Endodermal cell (in vitro differentiated cells): ENCODE measurements at regions not wholly inside any gene's neighbourhood (a gene's known extent, or its start where the extent isn't known, plus 50 kb on each side); places are given as distances from the start of the nearest gene placed in this dataset.
A peak's percentile ranks its signal among the peaks of the same experiment; 100 is the strongest.

ENCODE experiments used
- DNase-seq: peaks from one replicate; pipeline ENCODE4 v3.0.0-alpha.2; 2017
- H3K27ac ChIP-seq: 2 replicates; pipeline ENCODE4 v1.5.1; 2013; ENCODE audit warnings: mild to moderate bottlenecking, low read depth, low read length, moderate library complexity
- H3K27me3 ChIP-seq: 2 replicates; pipeline ENCODE4 v1.6.1; 2013; ENCODE audit warnings: mild to moderate bottlenecking, low read length, moderate library complexity; ENCODE audit not compliant: insufficient read depth, control insufficient read depth, poor library complexity, severe bottlenecking
- H3K36me3 ChIP-seq: 2 replicates; pipeline ENCODE4 v1.7.0; 2013; ENCODE audit warnings: mild to moderate bottlenecking, low read length, moderate library complexity; ENCODE audit not compliant: control insufficient read depth, insufficient read depth
- H3K4me1 ChIP-seq: one replicate; pipeline ENCODE4 v1.7.0; 2013; ENCODE audit warnings: low read length; ENCODE audit not compliant: control insufficient read depth, insufficient read depth
- H3K4me3 ChIP-seq: 2 replicates; pipeline ENCODE4 v1.5.1; 2013; ENCODE audit warnings: mild to moderate bottlenecking, low read length, moderate library complexity
- H3K9ac ChIP-seq: 2 replicates; pipeline ENCODE4 v1.6.1; 2013; ENCODE audit warnings: mild to moderate bottlenecking, low read length, moderate library complexity; ENCODE audit not compliant: poor library complexity, severe bottlenecking; ENCODE audit errors: extremely low read depth
- H3K9me3 ChIP-seq: 2 replicates; pipeline ENCODE4 v1.6.1; 2013; ENCODE audit warnings: mild to moderate bottlenecking, low read length, moderate library complexity; ENCODE audit not compliant: control insufficient read depth
- H3K27ac Mint-ChIP-seq: 2 replicates; pipeline ENCODE4 v1.8.0; 2020; ENCODE audit warnings: mixed read lengths
- H3K27me3 Mint-ChIP-seq: 2 replicates; pipeline ENCODE4 v1.8.0; 2021; ENCODE audit warnings: mild to moderate bottlenecking, mixed read lengths; ENCODE audit not compliant: insufficient read depth
- H3K36me3 Mint-ChIP-seq: 2 replicates; pipeline ENCODE4 v1.8.0; 2020; ENCODE audit warnings: low read depth, mixed read lengths
- H3K4me1 Mint-ChIP-seq: 2 replicates; pipeline ENCODE4 v1.8.0; 2020; ENCODE audit warnings: mixed read lengths
- H3K4me3 Mint-ChIP-seq: 2 replicates; pipeline ENCODE4 v1.8.0; 2020; ENCODE audit warnings: mild to moderate bottlenecking, moderate library complexity, mixed read lengths
- H3K9me3 Mint-ChIP-seq: 2 replicates; pipeline ENCODE4 v1.8.0; 2020; ENCODE audit warnings: mild to moderate bottlenecking, mixed read lengths
- WGBS, 2 experiments: methylation state at CpG; one replicate each; pipeline versions ENCODE4 v1.1.5 to v1.1.7; 2013; ENCODE audit warnings: missing lambda C conversion rate in 2 of 2, mixed read lengths in 1 of 2; ENCODE audit not compliant: insufficient coverage in 1 of 2, insufficient read length in 1 of 2; 5-methylcytosine and 5-hydroxymethylcytosine counted together
- TF ChIP-seq, protein P1 (sequence below): fragments of 200-600 bp; sonication (generic); conservative IDR thresholded peaks from 2 replicates; pipeline ENCODE4 v1.5.0; 2021; ENCODE audit warnings: antibody characterized with exemption, mild to moderate bottlenecking

DNA sequence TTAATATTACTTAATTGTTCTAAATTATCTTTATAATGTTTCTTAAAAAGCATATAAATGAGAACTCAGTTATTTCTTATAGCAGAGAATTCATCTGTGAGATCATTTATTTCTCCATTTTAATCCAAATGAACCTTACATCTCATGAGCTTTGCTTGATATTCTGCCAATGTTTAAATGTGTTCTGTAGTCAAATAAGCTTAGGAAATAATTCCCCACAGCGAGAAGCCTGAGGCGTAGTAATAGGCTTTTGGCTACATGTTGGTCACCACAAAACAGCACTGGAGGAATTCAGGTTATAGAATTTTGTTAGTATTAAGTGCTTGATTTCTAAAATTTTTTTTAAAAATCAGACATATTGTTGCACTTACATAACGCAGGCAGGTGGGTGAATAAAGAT is 585.3 kb upstream of the RORB start:
- H3K4me1 ChIP-seq = no peaks in the 10 kb centered on the region
- TF ChIP-seq, protein P1, sequence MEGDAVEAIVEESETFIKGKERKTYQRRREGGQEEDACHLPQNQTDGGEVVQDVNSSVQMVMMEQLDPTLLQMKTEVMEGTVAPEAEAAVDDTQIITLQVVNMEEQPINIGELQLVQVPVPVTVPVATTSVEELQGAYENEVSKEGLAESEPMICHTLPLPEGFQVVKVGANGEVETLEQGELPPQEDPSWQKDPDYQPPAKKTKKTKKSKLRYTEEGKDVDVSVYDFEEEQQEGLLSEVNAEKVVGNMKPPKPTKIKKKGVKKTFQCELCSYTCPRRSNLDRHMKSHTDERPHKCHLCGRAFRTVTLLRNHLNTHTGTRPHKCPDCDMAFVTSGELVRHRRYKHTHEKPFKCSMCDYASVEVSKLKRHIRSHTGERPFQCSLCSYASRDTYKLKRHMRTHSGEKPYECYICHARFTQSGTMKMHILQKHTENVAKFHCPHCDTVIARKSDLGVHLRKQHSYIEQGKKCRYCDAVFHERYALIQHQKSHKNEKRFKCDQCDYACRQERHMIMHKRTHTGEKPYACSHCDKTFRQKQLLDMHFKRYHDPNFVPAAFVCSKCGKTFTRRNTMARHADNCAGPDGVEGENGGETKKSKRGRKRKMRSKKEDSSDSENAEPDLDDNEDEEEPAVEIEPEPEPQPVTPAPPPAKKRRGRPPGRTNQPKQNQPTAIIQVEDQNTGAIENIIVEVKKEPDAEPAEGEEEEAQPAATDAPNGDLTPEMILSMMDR = no peak
- Mint-ChIP-seq H3K9me3 (no peaks in the 10 kb centered on the region), H3K4me3 (no peak overlapping the region), H3K27me3 (no peaks in the 10 kb centered on the region), H3K27ac (no peak overlapping the region), H3K4me1 (peaks cover 2% of the 10 kb centered on the region), H3K36me3 (no peaks in the 10 kb centered on the region)
- H3K27me3 ChIP-seq = no peaks in the 10 kb centered on the region
- DNase-seq = no peak
- no peaks in the 10 kb centered on the region for H3K36me3 ChIP-seq
- no peak overlapping the region for H3K27ac ChIP-seq
- WGBS, 2 experiments = 92 to 93% methylated on average over 2 of the region's 3 CpGs
- H3K4me3 ChIP-seq = no peak overlapping the region
- H3K9ac ChIP-seq = no peak overlapping the region
- H3K9me3 ChIP-seq = no peaks in the 10 kb centered on the region

DNA sequence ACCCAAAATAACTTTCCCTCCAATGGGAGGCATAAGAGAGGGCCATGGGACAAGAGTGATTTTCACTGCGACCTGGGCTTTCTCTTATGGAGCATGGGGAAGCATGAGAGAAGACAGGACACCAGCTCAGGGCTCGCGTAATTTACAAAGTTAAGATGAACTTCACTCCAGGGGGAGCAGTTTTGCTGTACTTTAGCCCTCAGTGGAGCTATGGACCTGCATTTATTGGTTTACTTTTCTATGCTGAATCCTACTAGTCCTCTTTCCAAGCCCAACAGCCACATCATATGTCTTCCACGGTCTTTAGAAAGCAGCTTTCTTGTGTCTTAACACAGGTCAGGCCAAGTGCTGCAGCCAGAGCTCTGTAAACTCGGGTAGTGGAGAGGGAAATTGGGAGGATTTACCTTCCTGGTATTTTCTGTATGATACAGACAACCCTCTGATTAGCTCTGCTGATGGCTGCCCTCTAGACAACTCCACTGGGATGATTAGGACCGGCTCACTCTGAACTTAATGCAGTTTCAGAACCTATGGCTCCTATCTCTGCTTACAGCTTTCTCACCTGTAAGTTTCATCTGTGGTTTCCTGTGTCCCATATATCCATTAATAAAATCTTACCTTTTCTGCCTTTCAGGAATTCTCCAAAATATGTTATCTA is 581.0 kb upstream of the RORB start:
- H3K9me3 ChIP-seq = no peaks in the 10 kb centered on the region
- no peaks in the 10 kb centered on the region for H3K27me3 ChIP-seq
- Mint-ChIP-seq H3K27me3 (no peaks in the 10 kb centered on the region), H3K9me3 (no peaks in the 10 kb centered on the region), H3K36me3 (no peaks in the 10 kb centered on the region), H3K27ac (no peak overlapping the region), H3K4me1 (peaks cover 2% of the 10 kb centered on the region), H3K4me3 (no peak overlapping the region)
- no peak overlapping the region for H3K4me3 ChIP-seq
- H3K27ac ChIP-seq = no peak overlapping the region
- DNase-seq = peak; percentile 69
- TF ChIP-seq, protein P1 = peak; percentile 71
- no peaks in the 10 kb centered on the region for H3K4me1 ChIP-seq
- H3K9ac ChIP-seq = no peak overlapping the region
- no peaks in the 10 kb centered on the region for H3K36me3 ChIP-seq
- WGBS, 2 experiments = 79 to 82% methylated on average over 6 of the region's 6 CpGs

DNA sequence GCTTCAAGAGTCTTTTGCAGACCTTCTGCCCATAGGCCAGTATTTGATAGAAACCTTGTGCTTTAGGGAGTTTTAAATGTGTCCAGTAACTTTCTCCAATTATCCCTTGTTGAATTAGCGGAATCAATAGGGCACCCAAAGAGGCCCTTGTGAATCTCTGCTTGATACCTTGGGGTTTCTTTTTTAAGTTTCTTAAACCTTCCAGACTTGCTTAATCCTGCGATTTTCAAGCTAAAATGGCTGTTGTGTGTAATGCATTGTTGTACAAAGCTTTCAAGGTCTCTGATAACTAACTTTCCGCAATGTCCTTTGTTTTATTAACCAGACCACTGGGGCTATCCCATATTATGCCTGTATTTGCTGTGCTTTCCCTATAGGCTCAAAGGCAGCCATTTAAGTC is 577.4 kb upstream of the RORB start:
- Histone ChIP-seq H3K27me3 (no peaks in the 10 kb centered on the region), H3K9me3 (no peaks in the 10 kb centered on the region), H3K4me3 (no peak overlapping the region), H3K9ac (no peak overlapping the region), H3K36me3 (no peaks in the 10 kb centered on the region), H3K27ac (no peak overlapping the region), H3K4me1 (no peaks in the 10 kb centered on the region)
- Mint-ChIP-seq H3K27ac (no peak overlapping the region), H3K4me3 (no peak overlapping the region), H3K4me1 (peaks cover 2% of the 10 kb centered on the region), H3K36me3 (no peaks in the 10 kb centered on the region), H3K9me3 (no peaks in the 10 kb centered on the region), H3K27me3 (no peaks in the 10 kb centered on the region)
- no peak for DNase-seq
- WGBS, 2 experiments = 82 to 99% methylated on average over 3 of the region's 3 CpGs
- TF ChIP-seq, protein P1 = no peak
